Nephron (organoid): ENCODE measurements at regions not wholly inside any gene's neighbourhood (a gene's known extent, or its start where the extent isn't known, plus 50 kb on each side); places are given as distances from the start of the nearest gene placed in this dataset.

Experiments
- H3K27ac Mint-ChIP-seq, 3 experiments: 2 replicates each; pipeline ENCODE4 v1.8.0; 2020; ENCODE audit warnings: mixed read lengths in 3 of 3, mild to moderate bottlenecking in 2 of 3, moderate library complexity in 1 of 3
- H3K27me3 Mint-ChIP-seq: 2 replicates; pipeline ENCODE4 v1.8.0; 2021; ENCODE audit warnings: low read depth, mild to moderate bottlenecking, moderate library complexity, mixed read lengths
- H3K36me3 Mint-ChIP-seq: 2 replicates; pipeline ENCODE4 v1.8.0; 2020; ENCODE audit warnings: low read depth, mixed read lengths
- H3K4me1 Mint-ChIP-seq: 2 replicates; pipeline ENCODE4 v1.8.0; 2020; ENCODE audit warnings: mixed read lengths
- H3K4me3 Mint-ChIP-seq, 3 experiments: 2 replicates each; pipeline ENCODE4 v1.8.0; 2020; ENCODE audit warnings: mild to moderate bottlenecking in 3 of 3, mixed read lengths in 3 of 3, moderate library complexity in 2 of 3
- H3K9me3 Mint-ChIP-seq: 2 replicates; pipeline ENCODE4 v1.8.0; 2020; ENCODE audit warnings: mixed read lengths
- CTCF ChIP-seq, 3 experiments: fragments of 200-600 bp; sonication (generic); IDR thresholded peaks; one replicate each; pipeline ENCODE4 v1.5.0; 2021; ENCODE audit warnings: antibody characterized with exemption in 3 of 3; ENCODE audit not compliant: unreplicated experiment in 3 of 3

GRCh38 chr10:43957267-43958070, 308.8 kb upstream of the ZNF32 start:
- H3K4me1 Mint-ChIP-seq, result peaks cover 13% of the 10 kb centered on the region
- no peak for TF ChIP-seq CTCF (IDR thresholded peaks at IDR 0.05; ENCODE audit: unreplicated experiment in 3 of 3)
- H3K4me3 Mint-ChIP-seq, result no peak overlapping the region
- peaks cover 13% of the 10 kb centered on the region for H3K9me3 Mint-ChIP-seq
- H3K27me3 Mint-ChIP-seq, result peaks cover 14% of the 10 kb centered on the region
- H3K36me3 Mint-ChIP-seq, result no peaks in the 10 kb centered on the region
- peak overlapping the region in 1 of 3 experiments; percentile 46 for H3K27ac Mint-ChIP-seq

GRCh38 chr10:43955978-43956377, 307.3 kb upstream of the ZNF32 start:
- Mint-ChIP-seq H3K36me3 (no peaks in the 10 kb centered on the region), H3K27me3 (peaks cover 12% of the 10 kb centered on the region), H3K4me3 (no peak overlapping the region), H3K27ac (no peak overlapping the region), H3K9me3 (peaks cover 18% of the 10 kb centered on the region), H3K4me1 (peaks cover 4% of the 10 kb centered on the region)
- no peak for TF ChIP-seq CTCF (IDR thresholded peaks at IDR 0.05; ENCODE audit: unreplicated experiment in 3 of 3)

- Mint-ChIP-seq H3K4me1 (no peaks in the 10 kb centered on the region), H3K9me3 (peaks cover 24% of the 10 kb centered on the region), H3K27me3 (peaks cover 10% of the 10 kb centered on the region), H3K36me3 (no peaks in the 10 kb centered on the region), H3K27ac (no peak overlapping the region), H3K4me3 (no peak overlapping the region)
- no peak for TF ChIP-seq CTCF (IDR thresholded peaks at IDR 0.05; ENCODE audit: unreplicated experiment in 3 of 3)
These were observed 306.4 kb upstream of the ZNF32 start for GRCh38 chr10:43955002-43955596.

- no peaks in the 10 kb centered on the region for H3K4me1 Mint-ChIP-seq
- TF ChIP-seq CTCF (IDR thresholded peaks at IDR 0.05; ENCODE audit: unreplicated experiment in 3 of 3), result no peak
- H3K36me3 Mint-ChIP-seq, result no peaks in the 10 kb centered on the region
- no peak overlapping the region for H3K27ac Mint-ChIP-seq
- peaks cover 10% of the 10 kb centered on the region for H3K27me3 Mint-ChIP-seq
- peaks cover 25% of the 10 kb centered on the region for H3K9me3 Mint-ChIP-seq
- no peak overlapping the region for H3K4me3 Mint-ChIP-seq
These were observed 305.0 kb upstream of the ZNF32 start for GRCh38 chr10:43953672-43954071.

GRCh38 chr10:43952760-43953159, 304.1 kb upstream of the ZNF32 start:
- Mint-ChIP-seq H3K4me1 (no peaks in the 10 kb centered on the region), H3K36me3 (no peaks in the 10 kb centered on the region), H3K9me3 (peaks cover 32% of the 10 kb centered on the region), H3K4me3 (no peak overlapping the region), H3K27ac (no peak overlapping the region), H3K27me3 (peaks cover 8% of the 10 kb centered on the region)
- TF ChIP-seq CTCF (IDR thresholded peaks at IDR 0.05; ENCODE audit: unreplicated experiment in 3 of 3), result no peak

GRCh38 chr10:43949351-43949750, 300.7 kb upstream of the ZNF32 start:
- Mint-ChIP-seq H3K36me3 (no peaks in the 10 kb centered on the region), H3K9me3 (peaks cover 30% of the 10 kb centered on the region), H3K27ac (no peak overlapping the region), H3K4me1 (peaks cover 12% of the 10 kb centered on the region), H3K27me3 (no peaks in the 10 kb centered on the region), H3K4me3 (no peak overlapping the region)
- TF ChIP-seq CTCF (IDR thresholded peaks at IDR 0.05; ENCODE audit: unreplicated experiment in 3 of 3), result no peak
